ENCODE measurements at regions not wholly inside any gene's neighbourhood (a gene's known extent, or its start where the extent isn't known, plus 50 kb on each side); places are given as distances from the start of the nearest gene placed in this dataset.

DNA sequence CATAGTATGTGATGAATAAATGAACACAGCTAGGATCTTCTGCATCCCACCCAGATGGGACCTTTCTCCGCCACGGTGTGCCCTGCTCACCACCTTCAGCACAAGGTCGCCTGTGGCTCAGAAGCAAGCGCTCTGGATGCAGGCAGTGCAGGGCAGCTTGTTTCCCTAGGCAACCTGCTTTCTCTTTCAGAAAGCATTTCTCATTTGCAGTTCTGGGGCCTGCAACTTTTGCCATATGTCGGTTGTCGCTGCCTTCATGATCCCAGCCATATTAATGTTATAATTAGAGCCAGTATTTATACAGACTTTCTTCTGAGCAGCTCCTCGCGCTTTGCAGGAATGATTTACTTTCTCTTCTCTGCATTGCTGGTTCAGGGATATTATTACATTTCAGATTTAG is 692.8 kb downstream of the RNF144A start:
- Histone ChIP-seq H3K4me2 (ENCODE audit: low read depth, low read length, poor library complexity, severe bottlenecking) (no peak overlapping the region), H3K4me3 (ENCODE audit: low read length, poor library complexity, severe bottlenecking) (no peak overlapping the region), H3K36me3 (ENCODE audit: insufficient read depth, low read length) (no peaks in the 10 kb centered on the region), H3K9me3 (ENCODE audit: insufficient read depth, low read depth, low read length) (no peaks in the 10 kb centered on the region), H4K20me1 (ENCODE audit: insufficient read depth, low read length, poor library complexity, severe bottlenecking) (no peaks in the 10 kb centered on the region), H3K79me2 (ENCODE audit: insufficient read depth, low read length) (no peaks in the 10 kb centered on the region), H2AFZ (ENCODE audit: low read length) (no peak overlapping the region), H3K4me1 (ENCODE audit: insufficient read depth, low read length, poor library complexity, severe bottlenecking) (no peaks in the 10 kb centered on the region), H3K9ac (ENCODE audit: low read depth, low read length, poor library complexity, severe bottlenecking) (no peak overlapping the region), H3K27me3 (ENCODE audit: insufficient read depth, low read length, poor library complexity, severe bottlenecking) (no peaks in the 10 kb centered on the region), H3K9me2 (replicated peaks; ENCODE audit: low read depth, low read length) (no peaks in the 10 kb centered on the region), H3F3A (ENCODE audit: low read depth) (no peaks in the 10 kb centered on the region)
- no peak for TF ChIP-seq EZH2phosphoT487 (IDR thresholded peaks at IDR 0.05; ENCODE audit: borderline replicate concordance)
- TF ChIP-seq, protein P1, sequence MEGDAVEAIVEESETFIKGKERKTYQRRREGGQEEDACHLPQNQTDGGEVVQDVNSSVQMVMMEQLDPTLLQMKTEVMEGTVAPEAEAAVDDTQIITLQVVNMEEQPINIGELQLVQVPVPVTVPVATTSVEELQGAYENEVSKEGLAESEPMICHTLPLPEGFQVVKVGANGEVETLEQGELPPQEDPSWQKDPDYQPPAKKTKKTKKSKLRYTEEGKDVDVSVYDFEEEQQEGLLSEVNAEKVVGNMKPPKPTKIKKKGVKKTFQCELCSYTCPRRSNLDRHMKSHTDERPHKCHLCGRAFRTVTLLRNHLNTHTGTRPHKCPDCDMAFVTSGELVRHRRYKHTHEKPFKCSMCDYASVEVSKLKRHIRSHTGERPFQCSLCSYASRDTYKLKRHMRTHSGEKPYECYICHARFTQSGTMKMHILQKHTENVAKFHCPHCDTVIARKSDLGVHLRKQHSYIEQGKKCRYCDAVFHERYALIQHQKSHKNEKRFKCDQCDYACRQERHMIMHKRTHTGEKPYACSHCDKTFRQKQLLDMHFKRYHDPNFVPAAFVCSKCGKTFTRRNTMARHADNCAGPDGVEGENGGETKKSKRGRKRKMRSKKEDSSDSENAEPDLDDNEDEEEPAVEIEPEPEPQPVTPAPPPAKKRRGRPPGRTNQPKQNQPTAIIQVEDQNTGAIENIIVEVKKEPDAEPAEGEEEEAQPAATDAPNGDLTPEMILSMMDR (conservative IDR thresholded peaks at IDR 0.05; ENCODE audit: low read length): no peak

DNA sequence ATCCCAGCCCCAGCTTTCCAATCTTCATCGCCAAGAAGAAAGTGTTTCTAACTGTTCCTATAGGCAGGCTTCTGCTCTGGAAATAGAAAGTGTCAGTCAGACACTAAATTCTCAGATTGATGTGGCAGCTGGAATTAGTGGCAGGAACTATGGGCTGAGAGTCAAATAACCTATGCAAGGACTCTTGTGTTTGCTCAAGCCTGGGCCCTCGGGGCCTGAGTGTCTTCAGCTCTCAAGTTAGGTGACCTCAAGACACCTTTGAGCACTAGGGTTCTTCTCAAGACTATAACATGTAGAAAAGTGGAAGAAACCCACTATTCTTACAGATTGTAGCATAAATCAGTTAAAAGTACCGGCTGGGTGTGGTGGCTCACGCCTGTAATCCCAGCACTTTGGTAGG is 694.5 kb downstream of the RNF144A start:
- Histone ChIP-seq H3K4me2 (ENCODE audit: low read depth, low read length, poor library complexity, severe bottlenecking) (no peak overlapping the region), H3K79me2 (ENCODE audit: insufficient read depth, low read length) (no peaks in the 10 kb centered on the region), H3K4me1 (ENCODE audit: insufficient read depth, low read length, poor library complexity, severe bottlenecking) (no peaks in the 10 kb centered on the region), H3K9me2 (replicated peaks; ENCODE audit: low read depth, low read length) (no peaks in the 10 kb centered on the region), H3K4me3 (ENCODE audit: low read length, poor library complexity, severe bottlenecking) (no peak overlapping the region), H3F3A (ENCODE audit: low read depth) (no peaks in the 10 kb centered on the region), H3K9ac (ENCODE audit: low read depth, low read length, poor library complexity, severe bottlenecking) (no peak overlapping the region), H3K9me3 (ENCODE audit: insufficient read depth, low read depth, low read length) (no peaks in the 10 kb centered on the region), H3K36me3 (ENCODE audit: insufficient read depth, low read length) (no peaks in the 10 kb centered on the region), H4K20me1 (ENCODE audit: insufficient read depth, low read length, poor library complexity, severe bottlenecking) (no peaks in the 10 kb centered on the region), H2AFZ (ENCODE audit: low read length) (no peak overlapping the region), H3K27me3 (ENCODE audit: insufficient read depth, low read length, poor library complexity, severe bottlenecking) (no peaks in the 10 kb centered on the region)
- no peak for TF ChIP-seq EZH2phosphoT487 (IDR thresholded peaks at IDR 0.05; ENCODE audit: borderline replicate concordance)

DNA sequence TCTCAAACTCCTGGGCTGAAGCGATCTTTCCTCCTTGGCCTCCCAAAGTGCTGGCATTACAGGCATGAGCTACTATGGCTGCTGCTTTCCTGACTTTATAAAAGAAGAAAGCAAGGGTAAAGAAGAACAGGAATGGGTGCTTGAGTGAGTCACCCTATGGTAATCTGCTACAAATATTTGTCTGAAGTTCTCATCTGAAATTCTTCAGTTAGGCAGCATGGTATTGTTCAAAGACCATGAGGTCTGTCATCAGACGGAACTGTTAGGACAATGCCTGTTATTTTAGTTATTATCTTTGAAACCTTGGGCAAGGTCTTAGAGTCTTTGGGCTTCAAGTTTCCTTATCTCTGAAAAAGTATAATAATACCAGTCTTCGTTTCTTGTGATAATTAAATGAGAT is 695.8 kb downstream of the RNF144A start:
- TF ChIP-seq, protein P1 (conservative IDR thresholded peaks at IDR 0.05; ENCODE audit: low read length): no peak
- no peak for TF ChIP-seq EZH2phosphoT487 (IDR thresholded peaks at IDR 0.05; ENCODE audit: borderline replicate concordance)

DNA sequence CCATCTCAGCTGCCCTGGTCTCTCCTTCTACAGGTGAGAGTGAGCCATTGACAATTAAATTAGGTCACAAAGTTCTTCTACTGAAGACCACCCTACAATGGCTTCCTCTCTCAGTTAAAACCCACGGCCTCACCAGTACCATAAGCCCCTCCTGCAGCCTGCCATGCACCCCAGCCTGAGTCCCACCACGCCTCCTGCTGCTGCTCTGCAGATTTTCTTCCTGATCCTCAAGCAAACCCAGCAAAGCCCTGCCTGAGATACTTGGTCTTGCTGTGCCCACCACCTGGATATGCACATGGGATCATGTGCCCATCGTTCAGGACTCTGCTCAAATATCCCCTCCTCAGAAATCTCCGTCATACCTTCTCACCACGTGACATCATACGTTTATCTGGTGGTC is 696.6 kb downstream of the RNF144A start:
- no peaks in the 10 kb centered on the region for H3F3A ChIP-seq (ENCODE audit: low read depth)
- H2AFZ ChIP-seq (ENCODE audit: low read length): no peak overlapping the region
- no peak overlapping the region for H3K4me2 ChIP-seq (ENCODE audit: low read depth, low read length, poor library complexity, severe bottlenecking)
- no peaks in the 10 kb centered on the region for H4K20me1 ChIP-seq (ENCODE audit: insufficient read depth, low read length, poor library complexity, severe bottlenecking)
- no peaks in the 10 kb centered on the region for H3K27me3 ChIP-seq (ENCODE audit: insufficient read depth, low read length, poor library complexity, severe bottlenecking)
- H3K79me2 ChIP-seq (ENCODE audit: insufficient read depth, low read length): no peaks in the 10 kb centered on the region
- no peak overlapping the region for H3K4me3 ChIP-seq (ENCODE audit: low read length, poor library complexity, severe bottlenecking)
- TF ChIP-seq, protein P1 (conservative IDR thresholded peaks at IDR 0.05; ENCODE audit: low read length): no peak
- no peak for TF ChIP-seq EZH2phosphoT487 (IDR thresholded peaks at IDR 0.05; ENCODE audit: borderline replicate concordance)
- no peak overlapping the region for H3K9ac ChIP-seq (ENCODE audit: low read depth, low read length, poor library complexity, severe bottlenecking)
- no peaks in the 10 kb centered on the region for H3K36me3 ChIP-seq (ENCODE audit: insufficient read depth, low read length)
- no peaks in the 10 kb centered on the region for H3K9me2 ChIP-seq (replicated peaks; ENCODE audit: low read depth, low read length)
- no peaks in the 10 kb centered on the region for H3K4me1 ChIP-seq (ENCODE audit: insufficient read depth, low read length, poor library complexity, severe bottlenecking)
- no peaks in the 10 kb centered on the region for H3K9me3 ChIP-seq (ENCODE audit: insufficient read depth, low read depth, low read length)

More for the DNA sequence above, 695.8 kb downstream of the RNF144A start:
- Histone ChIP-seq H3K4me1 (ENCODE audit: insufficient read depth, low read length, poor library complexity, severe bottlenecking) (no peaks in the 10 kb centered on the region), H2AFZ (ENCODE audit: low read length) (no peak overlapping the region), H3K36me3 (ENCODE audit: insufficient read depth, low read length) (no peaks in the 10 kb centered on the region), H3K9ac (ENCODE audit: low read depth, low read length, poor library complexity, severe bottlenecking) (no peak overlapping the region), H3K4me3 (ENCODE audit: low read length, poor library complexity, severe bottlenecking) (no peak overlapping the region), H3K9me2 (replicated peaks; ENCODE audit: low read depth, low read length) (no peaks in the 10 kb centered on the region), H4K20me1 (ENCODE audit: insufficient read depth, low read length, poor library complexity, severe bottlenecking) (no peaks in the 10 kb centered on the region), H3K27me3 (ENCODE audit: insufficient read depth, low read length, poor library complexity, severe bottlenecking) (no peaks in the 10 kb centered on the region), H3K4me2 (ENCODE audit: low read depth, low read length, poor library complexity, severe bottlenecking) (no peak overlapping the region), H3K79me2 (ENCODE audit: insufficient read depth, low read length) (no peaks in the 10 kb centered on the region), H3K9me3 (ENCODE audit: insufficient read depth, low read depth, low read length) (no peaks in the 10 kb centered on the region), H3F3A (ENCODE audit: low read depth) (no peaks in the 10 kb centered on the region)

Measured in Loucy (cell line).